ENCODE measurements at regions not wholly inside any gene's neighbourhood (a gene's known extent, or its start where the extent isn't known, plus 50 kb on each side); places are given as distances from the start of the nearest gene placed in this dataset.

GRCh38 chr4:79652232-79652631 lies 244.2 kb upstream of the GK2 start:
- no peak for TF ChIP-seq CTCF (IDR thresholded peaks at IDR 0.05)
- DNase-seq (peak in 1 of 4 donors; percentile 45), ATAC-seq (peak; percentile 83)
- H3K4me3 ChIP-seq: no peak overlapping the region
- no peaks in the 10 kb centered on the region for H3K27me3 ChIP-seq
- H3K36me3 ChIP-seq: no peaks in the 10 kb centered on the region
- H3K4me1 ChIP-seq: peaks cover 5 to 7% of the 10 kb centered on the region in 2 donors
- peaks cover 0 to 2% of the 10 kb centered on the region in 2 donors for H3K9me3 ChIP-seq
- peak overlapping the region in 1 of 2 donors; percentile 37 for H3K27ac ChIP-seq
- intact Hi-C loops (cut with DNase I): no loop called here

- no peaks in the 10 kb centered on the region for H3K36me3 ChIP-seq
These were observed 243.4 kb upstream of the GK2 start for GRCh38 chr4:79651456-79651855.

GRCh38 chr4:79650794-79651431 lies 242.9 kb upstream of the GK2 start:
- H3K4me1 ChIP-seq: peaks cover 5 to 7% of the 10 kb centered on the region in 2 donors
- no peak overlapping the region for H3K4me3 ChIP-seq
- H3K36me3 ChIP-seq: no peaks in the 10 kb centered on the region
- no peaks in the 10 kb centered on the region for H3K9me3 ChIP-seq
- no peak overlapping the region for H3K27ac ChIP-seq
- intact Hi-C loops (cut with DNase I): no loop called here
- no peaks in the 10 kb centered on the region for H3K27me3 ChIP-seq
- no peak for TF ChIP-seq CTCF (IDR thresholded peaks at IDR 0.05)
- ATAC-seq (peak; percentile 71), DNase-seq (peak in 2 of 4 donors; percentile 37 to 44)

More at GRCh38 chr4:79651456-79651855, 243.4 kb upstream of the GK2 start:
- Histone ChIP-seq H3K27ac (peak overlapping the region in 1 of 2 donors; percentile 37), H3K9me3 (no peaks in the 10 kb centered on the region), H3K4me3 (no peak overlapping the region), H3K4me1 (peaks cover 5 to 7% of the 10 kb centered on the region in 2 donors), H3K27me3 (no peaks in the 10 kb centered on the region)
- peak; percentile 37 for ATAC-seq
- no peak for TF ChIP-seq CTCF (IDR thresholded peaks at IDR 0.05)
- intact Hi-C loops (cut with DNase I): no loop called here
- peak in 2 of 4 donors; percentile 69 to 74 for DNase-seq

GRCh38 chr4:79650217-79650616 lies 242.2 kb upstream of the GK2 start:
- no peak for ATAC-seq
- Histone ChIP-seq H3K4me3 (no peak overlapping the region), H3K9me3 (no peaks in the 10 kb centered on the region), H3K36me3 (no peaks in the 10 kb centered on the region), H3K27ac (no peak overlapping the region), H3K4me1 (peaks cover 5 to 7% of the 10 kb centered on the region in 2 donors), H3K27me3 (no peaks in the 10 kb centered on the region)
- TF ChIP-seq CTCF (IDR thresholded peaks at IDR 0.05): no peak
- DNase-seq: no peak
- intact Hi-C loops (cut with DNase I): no loop called here

- TF ChIP-seq CTCF (IDR thresholded peaks at IDR 0.05): no peak
- H3K27me3 ChIP-seq: no peaks in the 10 kb centered on the region
- H3K4me1 ChIP-seq: no peaks in the 10 kb centered on the region
- DNase-seq (no peak), ATAC-seq (no peak)
- no peaks in the 10 kb centered on the region for H3K36me3 ChIP-seq
- H3K4me3 ChIP-seq: no peak overlapping the region
- no peaks in the 10 kb centered on the region for H3K9me3 ChIP-seq
- no peak overlapping the region for H3K27ac ChIP-seq
- intact Hi-C loops (cut with DNase I): no loop called here
These were observed 237.9 kb upstream of the GK2 start for GRCh38 chr4:79645942-79646341.

Measured in left lung (tissue), 4 donors.